ENCODE measurements at regions not wholly inside any gene's neighbourhood (a gene's known extent, or its start where the extent isn't known, plus 50 kb on each side); places are given as distances from the start of the nearest gene placed in this dataset.
"Not testable (repeated sequence)": the region's sequence is repeated elsewhere in the genome, so short reads cannot be mapped to it uniquely, and the experiment has no call there.

GRCh38 chr13:56720841-56721240 is 419.9 kb upstream of the PRR20A start:
- H3K27ac ChIP-seq (ENCODE audit: low read depth in 2 of 2, low read length in 2 of 2): no peak overlapping the region
- H3K27me3 ChIP-seq (ENCODE audit: control insufficient read depth in 2 of 2, insufficient read depth in 2 of 2, low read length in 2 of 2): no peaks in the 10 kb centered on the region
- no peak overlapping the region for H3K9ac ChIP-seq (ENCODE audit: low read depth in 1 of 2, low read length in 2 of 2)
- H3K36me3 ChIP-seq (ENCODE audit: control insufficient read depth in 2 of 2, insufficient read depth in 2 of 2, low read length in 2 of 2): no peaks in the 10 kb centered on the region
- no peaks in the 10 kb centered on the region for H3K4me1 ChIP-seq (ENCODE audit: control insufficient read depth in 2 of 2, insufficient read depth in 2 of 2, low read length in 2 of 2)
- no peak overlapping the region for H3K4me3 ChIP-seq (ENCODE audit: low read length in 2 of 2)
- H3K9me3 ChIP-seq (ENCODE audit: control insufficient read depth in 2 of 2, low read length in 2 of 2): no peaks in the 10 kb centered on the region

- peaks cover 0 to 2% of the 10 kb centered on the region in 2 donors for H3K9me3 ChIP-seq (ENCODE audit: control insufficient read depth in 2 of 2, low read length in 2 of 2)
- H3K27me3 ChIP-seq (ENCODE audit: control insufficient read depth in 2 of 2, insufficient read depth in 2 of 2, low read length in 2 of 2): no peaks in the 10 kb centered on the region
- no peaks in the 10 kb centered on the region for H3K36me3 ChIP-seq (ENCODE audit: control insufficient read depth in 2 of 2, insufficient read depth in 2 of 2, low read length in 2 of 2)
- no peaks in the 10 kb centered on the region for H3K4me1 ChIP-seq (ENCODE audit: control insufficient read depth in 2 of 2, insufficient read depth in 2 of 2, low read length in 2 of 2)
- no peak overlapping the region for H3K9ac ChIP-seq (ENCODE audit: low read depth in 1 of 2, low read length in 2 of 2)
- no peak overlapping the region for H3K4me3 ChIP-seq (ENCODE audit: low read length in 2 of 2)
- no peak overlapping the region for H3K27ac ChIP-seq (ENCODE audit: low read depth in 2 of 2, low read length in 2 of 2)
These were observed 405.2 kb upstream of the PRR20A start for GRCh38 chr13:56735537-56735942.

GRCh38 chr13:56736966-56737365 is 403.8 kb upstream of the PRR20A start:
- Histone ChIP-seq H3K27ac (ENCODE audit: low read depth in 2 of 2, low read length in 2 of 2) (no peak overlapping the region), H3K9me3 (ENCODE audit: control insufficient read depth in 2 of 2, low read length in 2 of 2) (peaks cover 0 to 2% of the 10 kb centered on the region in 2 donors), H3K4me1 (ENCODE audit: control insufficient read depth in 2 of 2, insufficient read depth in 2 of 2, low read length in 2 of 2) (no peaks in the 10 kb centered on the region), H3K27me3 (ENCODE audit: control insufficient read depth in 2 of 2, insufficient read depth in 2 of 2, low read length in 2 of 2) (no peaks in the 10 kb centered on the region), H3K36me3 (ENCODE audit: control insufficient read depth in 2 of 2, insufficient read depth in 2 of 2, low read length in 2 of 2) (no peaks in the 10 kb centered on the region), H3K4me3 (ENCODE audit: low read length in 2 of 2) (no peak overlapping the region), H3K9ac (ENCODE audit: low read depth in 1 of 2, low read length in 2 of 2) (no peak overlapping the region)

DNA sequence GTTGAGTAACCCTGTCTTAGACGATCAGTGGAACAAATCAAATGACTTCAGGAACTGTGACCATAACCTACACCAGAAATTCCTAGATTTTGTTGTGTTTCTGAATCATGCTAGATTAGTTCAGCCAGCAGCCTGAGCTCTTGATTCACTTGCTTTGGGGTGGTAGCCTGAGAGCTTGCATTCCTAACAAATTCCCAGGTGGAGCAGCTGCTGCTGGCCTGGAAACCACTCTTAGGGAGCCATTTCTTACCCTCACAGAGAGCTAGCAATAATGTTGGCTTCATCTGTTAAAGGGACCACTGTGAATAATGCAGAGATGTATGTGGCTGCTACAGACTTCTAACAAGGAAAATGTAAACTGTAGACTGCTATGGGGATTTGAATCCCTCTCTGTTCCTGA is 388.1 kb upstream of the PRR20A start:
- Histone ChIP-seq H3K4me1 (ENCODE audit: control insufficient read depth in 2 of 2, insufficient read depth in 2 of 2, low read length in 2 of 2) (no peaks in the 10 kb centered on the region), H3K9ac (ENCODE audit: low read depth in 1 of 2, low read length in 2 of 2) (no peak overlapping the region), H3K27me3 (ENCODE audit: control insufficient read depth in 2 of 2, insufficient read depth in 2 of 2, low read length in 2 of 2) (no peaks in the 10 kb centered on the region), H3K4me3 (ENCODE audit: low read length in 2 of 2) (no peak overlapping the region), H3K36me3 (ENCODE audit: control insufficient read depth in 2 of 2, insufficient read depth in 2 of 2, low read length in 2 of 2) (no peaks in the 10 kb centered on the region), H3K27ac (ENCODE audit: low read depth in 2 of 2, low read length in 2 of 2) (no peak overlapping the region), H3K9me3 (ENCODE audit: control insufficient read depth in 2 of 2, low read length in 2 of 2) (no peaks in the 10 kb centered on the region)

- Histone ChIP-seq H3K4me3 (ENCODE audit: low read length in 2 of 2) (no peak overlapping the region), H3K36me3 (ENCODE audit: control insufficient read depth in 2 of 2, insufficient read depth in 2 of 2, low read length in 2 of 2) (no peaks in the 10 kb centered on the region), H3K4me1 (ENCODE audit: control insufficient read depth in 2 of 2, insufficient read depth in 2 of 2, low read length in 2 of 2) (no peaks in the 10 kb centered on the region), H3K9me3 (ENCODE audit: control insufficient read depth in 2 of 2, low read length in 2 of 2) (no peaks in the 10 kb centered on the region), H3K27me3 (ENCODE audit: control insufficient read depth in 2 of 2, insufficient read depth in 2 of 2, low read length in 2 of 2) (no peaks in the 10 kb centered on the region), H3K9ac (ENCODE audit: low read depth in 1 of 2, low read length in 2 of 2) (no peak overlapping the region), H3K27ac (ENCODE audit: low read depth in 2 of 2, low read length in 2 of 2) (no peak overlapping the region)
These were observed 385.4 kb upstream of the PRR20A start for GRCh38 chr13:56755181-56755935.

DNA sequence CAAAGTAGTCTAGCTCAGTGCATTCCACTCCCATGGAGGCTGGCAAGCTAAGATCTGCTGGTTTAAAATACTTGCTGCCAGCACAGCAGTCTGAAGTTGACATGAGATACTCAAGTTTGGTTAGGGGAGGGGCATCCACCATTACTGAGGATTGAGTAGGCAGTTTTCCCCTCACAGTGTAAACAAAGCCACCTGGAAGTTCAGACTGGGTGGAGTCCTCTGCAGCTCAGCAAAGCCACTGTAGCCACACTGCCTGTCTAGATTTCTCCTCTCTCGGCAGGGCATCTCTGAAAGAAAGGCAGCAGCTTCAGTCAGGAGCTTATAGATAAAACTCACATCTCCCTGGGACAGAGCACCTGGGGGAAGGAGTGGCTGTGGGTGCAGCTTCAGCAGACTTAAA is 377.4 kb upstream of the PRR20A start:
- H3K9ac ChIP-seq (ENCODE audit: low read depth in 1 of 2, low read length in 2 of 2); H3K27me3 ChIP-seq (ENCODE audit: control insufficient read depth in 2 of 2, insufficient read depth in 2 of 2, low read length in 2 of 2); H3K27ac ChIP-seq (ENCODE audit: low read depth in 2 of 2, low read length in 2 of 2); H3K4me3 ChIP-seq (ENCODE audit: low read length in 2 of 2); H3K4me1 ChIP-seq (ENCODE audit: control insufficient read depth in 2 of 2, insufficient read depth in 2 of 2, low read length in 2 of 2); H3K9me3 ChIP-seq (ENCODE audit: control insufficient read depth in 2 of 2, low read length in 2 of 2); H3K36me3 ChIP-seq (ENCODE audit: control insufficient read depth in 2 of 2, insufficient read depth in 2 of 2, low read length in 2 of 2): not testable (repeated sequence)

DNA sequence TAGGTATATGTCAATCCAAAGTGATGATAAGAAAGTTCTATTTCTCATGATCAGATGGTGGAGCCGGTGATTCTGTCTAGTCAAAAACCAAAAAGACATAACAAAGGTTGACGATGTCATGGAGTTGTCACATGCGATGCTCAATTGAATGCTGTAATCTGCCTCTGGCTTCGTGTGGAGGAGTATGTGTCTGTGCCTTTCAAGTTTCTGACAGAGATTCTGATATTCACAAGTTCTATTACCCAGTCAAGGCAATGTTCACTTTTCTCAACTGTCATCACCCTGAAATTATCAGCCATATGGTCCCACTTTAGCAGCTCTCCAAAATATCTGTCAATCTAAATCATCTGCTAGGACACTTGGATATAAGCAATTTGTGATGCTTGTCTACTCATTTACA is 367.6 kb upstream of the PRR20A start:
- Histone ChIP-seq H3K36me3 (ENCODE audit: control insufficient read depth in 2 of 2, insufficient read depth in 2 of 2, low read length in 2 of 2) (no peaks in the 10 kb centered on the region), H3K4me1 (ENCODE audit: control insufficient read depth in 2 of 2, insufficient read depth in 2 of 2, low read length in 2 of 2) (no peaks in the 10 kb centered on the region), H3K27ac (ENCODE audit: low read depth in 2 of 2, low read length in 2 of 2) (no peak overlapping the region), H3K4me3 (ENCODE audit: low read length in 2 of 2) (no peak overlapping the region), H3K9ac (ENCODE audit: low read depth in 1 of 2, low read length in 2 of 2) (no peak overlapping the region), H3K9me3 (ENCODE audit: control insufficient read depth in 2 of 2, low read length in 2 of 2) (no peaks in the 10 kb centered on the region), H3K27me3 (ENCODE audit: control insufficient read depth in 2 of 2, insufficient read depth in 2 of 2, low read length in 2 of 2) (no peaks in the 10 kb centered on the region)

GRCh38 chr13:56789527-56789926 is 351.2 kb upstream of the PRR20A start:
- no peaks in the 10 kb centered on the region for H3K9me3 ChIP-seq (ENCODE audit: control insufficient read depth in 2 of 2, low read length in 2 of 2)
- H3K4me3 ChIP-seq (ENCODE audit: low read length in 2 of 2): no peak overlapping the region
- H3K4me1 ChIP-seq (ENCODE audit: control insufficient read depth in 2 of 2, insufficient read depth in 2 of 2, low read length in 2 of 2): no peaks in the 10 kb centered on the region
- no peak overlapping the region for H3K27ac ChIP-seq (ENCODE audit: low read depth in 2 of 2, low read length in 2 of 2)
- H3K9ac ChIP-seq (ENCODE audit: low read depth in 1 of 2, low read length in 2 of 2): no peak overlapping the region
- H3K27me3 ChIP-seq (ENCODE audit: control insufficient read depth in 2 of 2, insufficient read depth in 2 of 2, low read length in 2 of 2): no peaks in the 10 kb centered on the region
- H3K36me3 ChIP-seq (ENCODE audit: control insufficient read depth in 2 of 2, insufficient read depth in 2 of 2, low read length in 2 of 2): no peaks in the 10 kb centered on the region

- Histone ChIP-seq H3K9me3 (ENCODE audit: control insufficient read depth in 2 of 2, low read length in 2 of 2) (peaks cover 0 to 3% of the 10 kb centered on the region in 2 donors), H3K4me3 (ENCODE audit: low read length in 2 of 2) (no peak overlapping the region), H3K27ac (ENCODE audit: low read depth in 2 of 2, low read length in 2 of 2) (no peak overlapping the region), H3K4me1 (ENCODE audit: control insufficient read depth in 2 of 2, insufficient read depth in 2 of 2, low read length in 2 of 2) (no peaks in the 10 kb centered on the region), H3K36me3 (ENCODE audit: control insufficient read depth in 2 of 2, insufficient read depth in 2 of 2, low read length in 2 of 2) (no peaks in the 10 kb centered on the region), H3K9ac (ENCODE audit: low read depth in 1 of 2, low read length in 2 of 2) (no peak overlapping the region), H3K27me3 (ENCODE audit: control insufficient read depth in 2 of 2, insufficient read depth in 2 of 2, low read length in 2 of 2) (no peaks in the 10 kb centered on the region)
These were observed 303.6 kb upstream of the PRR20A start for GRCh38 chr13:56837161-56837560.

DNA sequence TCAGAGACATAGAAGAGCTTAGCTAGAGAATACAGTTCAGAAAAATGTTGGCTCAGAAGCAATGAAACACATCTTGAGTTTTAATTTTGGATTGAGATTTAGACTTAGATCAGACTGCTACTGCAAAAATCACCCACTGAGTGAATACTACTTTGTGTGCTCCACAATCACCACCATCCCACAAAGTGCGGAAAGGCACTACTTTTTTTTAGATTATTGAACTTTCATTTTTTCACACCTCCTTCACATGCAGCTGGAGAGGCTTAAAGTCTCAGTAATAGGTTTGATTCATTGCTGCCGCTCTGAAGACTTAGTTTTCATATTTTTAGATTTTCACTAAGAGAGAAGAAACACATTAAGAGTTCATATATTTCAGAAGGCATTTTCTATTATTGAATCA is 289.9 kb upstream of the PRR20A start:
- H3K9me3 ChIP-seq (ENCODE audit: control insufficient read depth in 2 of 2, low read length in 2 of 2): no peaks in the 10 kb centered on the region
- H3K4me3 ChIP-seq (ENCODE audit: low read length in 2 of 2): no peak overlapping the region

More for the DNA sequence above, 289.9 kb upstream of the PRR20A start:
- Histone ChIP-seq H3K27me3 (ENCODE audit: control insufficient read depth in 2 of 2, insufficient read depth in 2 of 2, low read length in 2 of 2) (no peaks in the 10 kb centered on the region), H3K36me3 (ENCODE audit: control insufficient read depth in 2 of 2, insufficient read depth in 2 of 2, low read length in 2 of 2) (no peaks in the 10 kb centered on the region), H3K4me1 (ENCODE audit: control insufficient read depth in 2 of 2, insufficient read depth in 2 of 2, low read length in 2 of 2) (no peaks in the 10 kb centered on the region), H3K27ac (ENCODE audit: low read depth in 2 of 2, low read length in 2 of 2) (no peak overlapping the region), H3K9ac (ENCODE audit: low read depth in 1 of 2, low read length in 2 of 2) (no peak overlapping the region)

Measured in mucosa of rectum (tissue), 2 donors.